Renal pelvis (tissue), 1 donor: ENCODE measurements at regions not wholly inside any gene's neighbourhood (a gene's known extent, or its start where the extent isn't known, plus 50 kb on each side); places are given as distances from the start of the nearest gene placed in this dataset.

Experiments used
- DNase-seq: peaks from one replicate; pipeline ENCODE4 v3.0.0-alpha.2; 2013

DNA sequence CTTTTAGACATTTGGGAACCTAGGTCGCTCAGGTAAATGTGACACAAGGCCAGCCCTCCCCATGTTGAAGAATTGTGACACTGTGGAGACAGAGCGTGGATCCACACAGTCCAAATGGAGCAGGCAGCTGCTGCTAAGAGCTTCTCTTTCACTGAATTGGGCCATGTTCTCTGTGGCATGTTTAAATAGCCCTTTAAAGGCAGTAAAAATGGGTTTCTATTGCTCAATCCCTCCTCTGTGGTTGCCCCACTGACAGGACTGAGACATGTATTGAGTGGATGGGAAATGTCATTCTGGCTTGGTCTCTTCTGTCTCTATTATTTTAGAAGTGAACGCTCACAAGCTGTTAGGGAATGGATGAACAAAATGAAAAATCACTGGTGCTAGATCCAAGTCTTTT is 84.0 kb upstream of the PRICKLE1 start:
- no peak for DNase-seq

DNA sequence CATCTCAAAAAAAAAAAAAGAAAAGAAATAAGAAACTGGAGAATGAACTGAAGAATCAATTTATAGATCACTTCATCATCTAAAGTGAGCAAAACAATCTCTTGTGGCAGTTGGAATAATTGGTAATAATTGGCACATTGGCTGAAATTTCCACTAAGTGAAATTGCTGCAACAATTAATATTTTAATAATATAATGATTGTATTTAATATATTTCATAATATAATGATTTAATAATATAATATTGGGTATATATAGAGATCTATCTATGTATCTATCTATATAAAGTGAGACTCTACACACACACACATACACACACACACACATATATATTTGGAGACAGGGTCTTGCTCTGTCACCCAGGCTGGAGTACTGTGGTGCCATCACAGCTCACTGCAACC is 81.2 kb upstream of the PRICKLE1 start:
- DNase-seq: no peak

DNA sequence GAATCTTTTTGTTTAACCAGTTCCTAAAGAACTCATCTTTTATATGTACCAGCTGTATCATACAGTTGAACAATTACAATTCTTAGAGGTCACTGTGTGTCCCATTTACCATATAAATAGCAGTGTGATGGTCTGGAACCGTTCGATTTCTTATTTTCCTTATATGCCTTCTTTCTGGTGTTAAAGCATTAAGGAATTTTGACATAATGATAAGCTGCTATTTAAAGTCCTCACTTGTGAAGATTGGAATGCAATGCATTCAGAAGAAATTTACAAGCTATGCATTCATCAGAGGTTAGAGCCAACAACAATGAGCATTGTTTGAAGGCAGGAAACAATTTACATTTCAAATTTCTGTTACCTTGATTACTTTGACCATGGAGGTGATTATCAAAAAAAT is 80.0 kb upstream of the PRICKLE1 start:
- DNase-seq: no peak

DNA sequence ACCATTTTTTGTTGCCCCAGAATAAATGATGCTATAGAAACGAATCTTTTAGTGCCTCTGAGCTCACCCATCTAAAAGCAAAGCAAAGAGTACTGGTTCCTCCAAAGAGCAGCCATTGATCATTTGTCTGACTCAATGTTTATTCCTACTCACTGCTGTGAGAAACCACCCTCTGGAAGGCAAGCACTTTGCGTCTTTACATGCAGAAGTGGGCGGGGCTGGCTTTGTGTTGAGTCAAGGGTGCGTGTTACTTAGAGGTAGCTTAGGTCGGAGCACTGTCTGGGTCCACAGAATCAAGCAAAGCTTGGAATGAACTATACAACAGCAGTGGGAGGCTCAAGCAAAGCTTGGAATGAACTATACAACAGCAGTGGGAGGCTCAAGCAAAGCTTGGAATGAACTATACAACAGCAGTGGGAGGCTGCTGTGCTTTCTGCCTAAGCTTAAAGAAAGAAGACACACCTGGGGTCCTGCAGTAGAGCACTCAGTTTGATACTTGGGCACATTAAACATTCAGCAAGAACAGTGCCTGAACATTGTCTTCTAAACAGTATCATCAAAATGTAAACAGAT is 77.2 kb upstream of the PRICKLE1 start:
- no peak for DNase-seq

DNA sequence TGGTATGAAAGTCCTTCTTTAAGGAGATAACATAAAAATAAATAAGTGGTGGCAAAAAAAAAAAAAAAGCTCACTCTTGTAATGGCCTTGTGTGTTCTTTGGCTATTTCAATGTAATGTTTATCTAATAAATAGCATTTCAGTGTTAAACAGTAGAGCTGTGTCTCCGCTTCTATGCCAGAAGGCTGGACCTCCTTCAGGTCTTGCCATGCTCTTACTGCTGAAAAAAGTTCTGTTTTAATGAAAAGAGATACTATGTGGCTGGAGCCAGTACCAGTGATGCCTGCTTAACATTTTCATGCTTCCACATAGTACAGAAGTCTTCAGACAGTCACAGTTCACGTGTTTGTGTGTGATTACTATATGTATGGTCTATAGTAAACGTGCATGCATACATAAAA is 74.1 kb upstream of the PRICKLE1 start:
- no peak for DNase-seq

DNA sequence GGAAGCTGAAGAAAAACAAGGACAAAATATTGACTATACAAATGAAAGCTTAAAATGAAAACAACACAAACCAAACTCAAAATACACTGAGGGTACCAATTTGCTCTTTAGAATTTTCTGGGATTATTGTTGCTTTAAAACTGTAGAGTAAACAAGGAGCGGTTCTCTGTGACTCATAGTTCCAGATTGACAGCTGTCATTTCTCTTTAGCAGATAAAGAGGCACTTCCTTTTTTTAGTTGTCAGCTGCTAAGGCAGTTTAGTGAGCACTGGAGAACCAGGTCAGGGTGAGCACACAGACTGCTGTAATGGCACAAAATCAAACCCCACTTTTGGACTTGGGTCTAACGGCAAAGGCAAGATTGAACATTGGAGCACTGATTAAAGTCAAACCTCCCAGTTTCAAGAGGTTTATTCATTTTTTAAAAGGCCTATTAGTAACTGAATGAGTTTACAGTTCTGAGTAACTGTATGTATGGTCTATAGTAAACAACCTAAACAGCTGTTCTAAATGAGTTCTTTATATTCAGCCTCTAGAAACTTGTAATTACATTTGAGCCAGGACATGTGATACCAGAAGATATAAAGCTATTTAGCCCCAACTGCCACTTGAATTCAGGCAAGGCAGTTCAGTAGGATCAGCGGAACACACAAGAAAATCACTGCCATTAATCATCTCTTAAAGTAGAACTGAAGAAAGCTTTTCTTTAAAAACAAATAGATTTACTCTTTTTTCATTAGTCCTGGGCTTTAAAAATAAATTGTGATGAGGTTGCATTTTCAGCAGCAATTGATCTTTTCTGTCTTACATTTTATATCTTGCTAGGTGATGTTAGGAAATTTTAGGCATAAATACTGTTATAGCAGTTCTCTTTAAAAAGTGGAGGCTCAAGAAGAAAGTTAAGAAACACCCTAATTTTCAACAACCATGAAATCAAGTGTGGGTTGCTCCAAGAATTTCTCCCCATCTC is 71.7 kb upstream of the PRICKLE1 start:
- no peak for DNase-seq

DNA sequence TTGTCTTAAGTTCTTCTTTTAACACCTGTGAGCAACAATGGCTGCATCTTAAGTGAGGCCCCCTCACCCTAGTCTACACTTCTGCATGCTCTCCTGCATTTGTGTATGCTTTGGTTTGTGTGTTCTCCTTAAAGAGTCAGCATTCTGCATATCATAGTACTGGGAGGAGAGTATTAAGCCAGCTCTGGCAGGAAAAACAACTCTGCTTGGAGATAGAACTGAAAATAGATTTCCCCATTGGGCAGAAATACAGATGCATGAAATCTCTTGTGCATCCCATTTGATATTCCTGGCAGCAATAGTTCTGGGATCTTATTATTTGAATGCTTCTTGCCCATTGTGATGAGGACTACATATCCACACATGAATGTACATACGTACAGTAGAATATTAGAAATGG is 70.6 kb upstream of the PRICKLE1 start:
- no peak for DNase-seq

DNA sequence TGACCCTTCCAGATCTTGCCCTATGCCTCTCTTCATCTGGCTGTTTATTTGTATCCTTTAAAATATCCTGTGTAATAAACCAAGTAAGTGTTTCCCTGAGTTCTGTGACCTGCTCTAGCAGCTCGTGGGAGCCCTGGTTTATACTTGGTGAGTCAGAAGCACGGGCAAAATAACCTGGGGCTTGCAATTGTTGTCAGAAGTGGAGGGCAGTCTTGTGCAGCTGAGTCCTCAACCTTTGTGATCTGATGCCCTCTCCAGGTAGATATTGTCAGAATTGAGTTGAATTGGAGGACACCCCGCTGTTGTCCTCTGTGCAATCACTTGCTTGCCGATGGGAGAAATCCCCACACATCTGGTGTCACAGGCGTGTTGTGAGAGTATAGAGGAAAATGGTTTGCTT is 62.5 kb upstream of the PRICKLE1 start:
- DNase-seq: no peak

DNA sequence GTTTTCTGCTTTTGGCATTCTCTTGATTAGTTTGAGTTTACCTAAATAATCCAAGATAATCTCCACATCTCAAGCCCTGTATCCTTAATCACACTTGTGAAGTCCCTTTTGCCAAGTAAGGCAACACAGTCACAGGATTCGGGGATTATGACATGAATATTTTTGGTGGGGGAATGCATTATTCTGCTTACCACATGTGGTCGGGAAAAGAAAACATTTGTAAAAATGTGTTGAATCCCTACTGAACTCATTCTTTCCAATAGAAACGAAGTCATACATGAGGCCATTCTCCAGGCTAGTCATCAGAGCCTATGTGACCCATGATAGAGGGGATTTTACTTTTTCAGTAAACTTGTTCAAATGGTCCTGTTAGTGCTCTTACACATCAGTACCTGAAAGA is 58.5 kb upstream of the PRICKLE1 start:
- DNase-seq: no peak

DNA sequence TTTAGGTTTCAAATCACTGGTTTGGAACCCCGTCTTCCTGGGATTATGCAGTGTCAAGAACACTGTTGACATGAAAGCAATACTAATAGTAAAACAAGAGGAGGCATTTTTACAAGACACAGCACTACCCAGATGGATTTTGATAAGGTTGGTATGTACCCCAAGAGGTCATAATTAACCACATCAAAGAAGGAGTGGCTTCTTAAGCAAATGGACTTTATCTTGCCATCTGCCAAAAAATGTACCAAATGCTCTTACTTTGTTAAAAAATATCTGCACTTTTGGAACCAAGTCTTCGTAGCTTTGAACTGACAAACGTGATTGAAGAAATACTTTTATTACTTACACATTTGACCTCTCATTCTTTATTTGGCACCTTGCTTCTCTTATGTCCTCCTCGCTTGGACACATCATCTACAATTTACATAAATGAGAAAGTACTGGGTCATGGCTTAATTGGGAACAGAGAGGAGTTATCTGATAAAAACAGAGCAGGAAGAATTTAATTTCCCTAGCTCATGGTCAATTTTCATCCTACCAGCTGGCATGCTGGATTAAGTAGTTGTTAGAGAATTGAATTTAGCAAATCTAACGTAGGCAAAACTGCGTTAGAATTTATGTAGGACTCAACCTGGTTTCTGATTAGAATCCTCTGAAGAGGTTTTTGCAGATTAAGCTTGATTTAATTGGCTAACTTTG is 54.5 kb upstream of the PRICKLE1 start:
- no peak for DNase-seq

DNA sequence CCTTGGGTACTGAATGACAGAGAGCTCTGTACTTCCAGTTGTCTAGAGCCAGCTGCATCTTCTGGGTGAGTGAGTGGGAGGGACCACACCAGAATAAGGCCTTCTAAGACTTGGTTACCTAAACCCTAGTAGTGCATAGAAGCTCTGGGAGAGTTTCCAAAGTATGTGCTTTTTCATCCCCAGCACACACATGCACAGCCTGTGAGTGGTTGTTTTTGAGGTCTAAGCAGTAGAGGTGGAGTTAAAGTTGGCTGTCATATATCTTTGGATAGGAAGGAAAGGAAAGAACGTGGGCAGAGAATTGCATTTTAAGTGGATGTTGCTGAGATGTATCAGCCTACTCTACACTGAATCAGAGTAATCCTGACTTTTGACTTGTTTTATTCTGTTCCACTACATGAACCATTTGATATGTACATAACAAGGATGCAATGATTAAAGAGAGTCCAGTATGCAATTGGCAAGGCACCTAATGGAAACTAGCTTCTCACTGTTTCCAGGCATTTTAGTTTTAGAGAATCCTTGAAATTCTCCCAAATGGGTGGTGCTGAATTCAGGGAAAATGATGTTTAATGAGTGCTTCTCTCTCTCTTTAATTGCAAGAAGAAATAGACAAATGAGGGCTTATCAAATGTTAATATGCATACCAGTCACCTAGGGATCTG is 51.8 kb upstream of the PRICKLE1 start:
- DNase-seq: no peak

DNA sequence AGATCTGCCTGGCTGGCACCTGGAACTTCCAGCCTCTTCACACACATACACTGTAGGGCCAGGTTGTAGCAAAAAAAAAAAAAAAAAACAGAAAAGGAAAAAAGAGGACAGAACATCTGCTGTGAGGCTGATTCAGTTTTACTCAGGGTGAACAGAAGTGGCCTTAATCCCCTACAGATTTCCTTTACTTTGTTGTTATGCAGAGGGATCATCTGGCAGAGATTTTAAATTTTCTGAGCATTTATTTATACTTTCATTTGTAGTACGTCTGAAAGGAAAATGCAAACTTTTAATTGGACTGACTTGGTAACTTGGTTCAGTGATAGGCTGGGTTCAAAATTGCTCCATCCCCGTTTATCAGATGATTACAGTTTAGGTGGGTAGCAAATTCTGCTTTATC is 50.8 kb upstream of the PRICKLE1 start:
- no peak for DNase-seq

DNA sequence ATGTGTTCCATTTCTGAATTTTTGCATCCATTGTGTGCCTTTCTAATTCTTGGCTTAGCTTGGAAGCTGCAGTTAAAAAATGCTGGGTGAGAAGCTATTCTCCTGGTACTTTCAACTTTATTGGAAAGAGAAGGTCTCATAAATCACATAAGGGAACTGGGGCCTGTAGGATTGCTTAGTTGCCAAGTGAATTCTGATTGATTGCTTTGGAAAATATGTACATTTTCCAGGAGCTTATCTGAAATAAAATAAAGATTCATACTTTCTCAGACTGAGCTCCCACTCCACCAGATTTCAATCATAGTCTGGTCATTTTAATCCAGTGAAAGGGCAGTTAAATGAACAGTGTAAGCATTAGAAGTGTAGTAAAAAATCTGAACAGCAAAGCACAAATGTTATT is 50.0 kb upstream of the PRICKLE1 start:
- DNase-seq: no peak
